ENCODE measurements at regions not wholly inside any gene's neighbourhood (a gene's known extent, or its start where the extent isn't known, plus 50 kb on each side); places are given as distances from the start of the nearest gene placed in this dataset.
"Not testable (repeated sequence)": the region's sequence is repeated elsewhere in the genome, so short reads cannot be mapped to it uniquely, and the experiment has no call there.

DNA sequence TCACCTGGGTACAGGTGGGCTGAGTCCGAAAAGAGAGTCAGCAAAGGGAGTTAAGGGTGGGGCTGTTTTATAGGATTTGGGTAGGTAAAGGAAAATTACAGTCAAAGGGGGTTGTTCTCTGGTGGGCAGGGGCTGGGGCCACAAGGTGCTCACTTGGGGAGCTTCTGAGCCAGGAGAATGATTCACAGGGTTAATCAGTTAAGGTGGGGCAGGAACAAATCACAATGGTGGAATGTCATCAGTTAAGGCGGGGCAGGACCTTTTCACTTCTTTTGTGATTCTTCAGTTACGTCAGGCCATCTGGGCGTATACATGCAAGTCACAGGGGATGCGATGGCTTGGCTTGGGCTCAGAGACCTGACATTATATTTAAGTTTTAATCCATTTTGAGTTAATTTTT, 179.7 kb upstream of the TRPC7 start:
- DNase-seq (ENCODE audit: low spot score), result not testable (repeated sequence)

GRCh38 chr5:136538534-136538933, 173.2 kb upstream of the TRPC7 start:
- no peak for DNase-seq (ENCODE audit: low spot score)

DNA sequence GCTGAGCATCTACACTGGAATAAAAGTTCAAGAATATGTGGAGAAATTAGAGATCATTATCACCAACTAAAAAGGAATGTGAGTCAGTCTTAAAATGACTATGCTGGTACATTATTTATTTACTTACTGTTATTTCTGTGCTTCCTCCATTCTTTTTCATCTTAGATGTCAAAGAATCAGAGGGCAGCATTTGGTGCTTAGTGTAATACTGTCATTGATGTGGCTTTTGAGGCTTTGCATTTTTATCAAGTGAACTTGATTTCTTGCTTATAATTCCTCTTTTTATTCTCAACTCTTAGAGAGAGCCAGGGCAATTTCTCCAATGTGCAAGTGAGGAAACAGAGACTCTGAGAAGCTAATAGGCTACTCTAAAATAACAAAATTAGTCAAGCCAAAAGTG, 163.7 kb upstream of the TRPC7 start:
- DNase-seq (ENCODE audit: low spot score), result no peak

DNA sequence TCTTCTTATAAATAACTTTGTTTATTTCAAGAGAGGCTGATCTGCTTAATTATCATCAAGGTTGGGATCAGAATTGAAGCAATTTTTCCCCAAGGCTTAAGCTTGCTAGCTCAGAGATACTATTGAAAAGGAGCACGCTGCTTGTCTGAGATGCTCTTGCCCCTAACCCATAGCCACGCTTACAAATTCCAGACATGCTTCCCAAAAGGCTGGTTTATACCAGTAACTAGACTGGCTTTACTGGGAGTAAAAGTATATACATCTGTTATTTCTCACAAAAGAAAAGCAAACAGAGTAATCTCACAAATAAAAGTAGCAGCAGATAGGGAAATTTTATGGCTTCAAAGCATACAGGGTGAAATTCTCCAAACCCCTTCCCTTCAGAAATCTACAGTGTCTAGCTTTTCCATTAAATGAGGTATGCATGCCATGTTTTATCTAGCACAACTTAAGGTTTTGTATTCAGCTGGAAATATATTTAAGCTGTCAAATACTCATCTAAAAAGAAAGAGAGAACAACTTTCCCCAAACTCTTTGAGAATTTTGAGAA, 163.2 kb upstream of the TRPC7 start:
- no peak for DNase-seq (ENCODE audit: low spot score)

DNA sequence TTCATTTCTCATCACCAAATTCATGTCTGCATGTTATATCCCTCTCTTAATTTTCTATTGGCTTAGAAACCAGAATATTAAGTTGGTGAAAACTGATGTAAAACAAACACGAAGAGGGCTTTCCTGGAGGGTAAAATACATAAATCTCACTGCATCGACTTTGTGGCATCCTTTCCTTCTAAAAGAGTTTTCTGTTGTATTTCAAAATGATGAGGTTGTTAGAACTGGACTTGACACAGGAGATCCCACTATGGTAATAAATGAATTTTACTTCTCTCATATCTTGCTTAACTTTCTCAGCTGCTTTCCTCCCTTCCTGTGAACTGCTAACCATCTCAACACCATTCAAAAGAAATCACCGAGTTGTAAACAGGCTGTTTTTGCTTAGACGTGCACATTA, 162.0 kb upstream of the TRPC7 start:
- DNase-seq (ENCODE audit: low spot score), result no peak

- DNase-seq (ENCODE audit: low spot score), result no peak
These were observed 161.4 kb upstream of the TRPC7 start for GRCh38 chr5:136526791-136527190.

DNA sequence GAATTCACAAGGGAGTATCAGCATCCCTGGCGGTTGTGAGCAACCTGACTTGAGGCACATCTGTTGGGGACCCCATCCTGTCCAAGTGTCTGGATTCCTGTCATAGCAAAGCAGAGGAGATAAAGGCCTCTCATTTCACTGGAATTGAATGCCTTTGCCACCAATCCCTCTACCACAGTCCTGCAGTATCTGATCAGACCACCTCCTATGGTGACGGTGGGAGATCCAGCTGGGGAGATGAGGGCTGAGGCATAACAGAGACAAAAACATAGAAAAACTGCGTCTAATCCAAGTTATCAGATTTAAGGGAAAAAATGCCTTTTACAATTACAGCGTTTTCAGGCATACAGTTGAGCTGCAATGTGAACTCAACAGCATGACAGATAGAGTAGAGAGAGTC, 160.7 kb upstream of the TRPC7 start:
- no peak for DNase-seq (ENCODE audit: low spot score)

DNA sequence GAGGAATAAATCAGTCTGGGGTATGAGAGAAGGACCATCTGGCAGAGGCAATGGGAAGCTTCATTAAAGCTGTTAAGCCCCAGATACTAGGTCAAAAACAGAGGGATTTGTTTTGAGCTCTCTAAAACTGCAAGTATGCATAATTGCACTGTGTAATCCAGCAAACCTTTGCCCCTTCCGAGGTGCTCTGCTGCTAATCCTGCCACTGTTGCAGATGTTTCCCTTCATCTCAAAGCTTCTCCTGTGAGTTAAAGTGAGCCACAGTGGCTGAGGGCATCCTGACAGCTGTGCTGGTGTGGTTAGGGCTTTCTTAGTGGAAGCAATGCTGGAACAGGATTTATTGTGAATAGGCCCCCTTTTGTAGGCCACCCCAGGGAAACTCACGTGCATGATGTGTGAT, 160.3 kb upstream of the TRPC7 start:
- no peak for DNase-seq (ENCODE audit: low spot score)

DNA sequence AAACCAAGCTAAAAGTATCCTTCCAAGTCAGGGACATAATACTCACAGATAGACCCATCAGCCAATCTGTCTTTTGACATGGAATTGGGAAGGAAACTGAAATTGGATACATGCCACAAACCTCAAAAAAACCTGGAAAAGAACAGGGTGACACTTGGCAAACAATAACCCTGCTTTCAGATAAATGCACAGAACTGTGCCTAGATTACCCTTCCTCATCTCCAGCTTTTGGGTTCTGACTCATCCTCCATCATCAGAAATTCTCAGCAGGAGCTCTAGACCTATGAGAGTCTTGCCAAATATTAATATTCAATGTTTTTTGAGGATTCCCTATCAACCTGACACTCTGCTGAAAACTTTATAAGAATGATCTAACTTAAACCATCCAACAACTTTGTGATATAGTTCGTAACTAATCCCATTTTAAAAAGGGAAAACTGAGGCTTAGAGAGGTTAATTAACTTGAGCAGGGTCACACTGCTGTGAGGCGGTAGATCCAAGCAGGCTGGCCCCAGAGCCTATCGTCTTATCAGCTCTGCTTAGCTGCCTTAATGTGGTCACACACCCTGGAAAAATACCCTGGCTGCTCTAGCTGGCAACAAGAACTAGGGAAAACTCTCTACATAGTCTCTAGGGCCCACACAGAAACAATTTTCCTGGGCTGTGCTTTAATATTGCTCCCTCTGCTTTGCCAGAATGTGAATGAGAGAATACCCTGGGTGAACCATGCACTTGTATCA, 157.0 kb upstream of the TRPC7 start:
- DNase-seq (ENCODE audit: low spot score), result no peak

- no peak for DNase-seq (ENCODE audit: low spot score)
These were observed 156.4 kb upstream of the TRPC7 start for GRCh38 chr5:136521696-136522095.

DNA sequence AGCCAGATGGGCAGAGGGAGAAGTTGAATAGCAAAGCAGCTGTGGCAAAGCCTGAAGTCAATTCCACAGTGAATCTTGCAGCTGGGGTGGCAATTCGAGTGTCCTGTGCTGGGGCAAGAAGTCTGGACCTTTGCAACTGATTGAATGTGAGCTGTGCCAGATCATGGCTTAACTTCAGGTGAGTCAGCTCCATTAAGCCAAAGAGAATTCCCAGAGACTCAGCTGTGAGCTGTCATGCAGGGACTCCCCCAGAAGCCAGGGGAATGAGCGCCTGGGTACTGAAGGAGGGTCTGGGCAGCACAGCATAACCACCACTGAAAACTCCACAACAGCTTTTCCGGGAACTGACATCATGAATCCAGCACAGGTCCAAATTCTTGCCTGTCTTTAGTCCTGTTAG, 153.5 kb upstream of the TRPC7 start:
- no peak for DNase-seq (ENCODE audit: low spot score)

DNA sequence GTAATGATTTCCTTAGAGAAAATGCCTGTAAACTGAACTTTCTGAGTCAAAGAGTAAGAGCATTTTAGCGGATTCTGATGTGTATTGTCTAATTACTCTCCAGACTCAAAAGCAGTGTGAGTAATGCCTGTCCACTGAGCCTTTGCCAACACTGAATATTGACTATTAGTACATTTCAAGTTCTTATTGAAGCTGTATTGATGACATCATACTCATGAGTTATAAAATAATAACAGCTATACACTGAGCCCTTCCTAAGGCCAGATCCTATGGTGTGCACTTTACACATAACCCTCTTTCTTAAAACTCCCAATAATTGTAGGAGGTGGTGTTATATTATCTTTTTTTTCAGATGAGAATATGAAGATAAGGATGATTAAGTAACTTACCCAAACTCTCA, 152.8 kb upstream of the TRPC7 start:
- DNase-seq (ENCODE audit: low spot score), result no peak

DNA sequence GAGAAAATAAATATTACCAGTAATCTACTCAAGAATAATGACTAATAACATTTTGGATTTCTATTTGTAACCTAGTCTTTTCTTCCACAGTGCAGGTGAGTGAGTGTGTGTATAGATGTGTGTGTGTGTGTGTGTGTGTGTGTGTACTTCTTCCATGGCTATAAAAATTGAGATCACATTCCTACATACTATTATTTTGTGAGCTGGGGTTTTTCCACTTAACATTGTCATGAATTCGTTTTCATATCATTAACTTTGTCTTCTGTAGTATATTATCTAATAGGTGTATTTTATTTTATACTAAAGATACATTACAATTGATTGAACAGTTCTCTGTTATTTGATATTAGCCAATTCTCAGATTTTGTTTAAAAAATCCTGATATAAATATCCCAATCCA, 152.4 kb upstream of the TRPC7 start:
- DNase-seq (ENCODE audit: low spot score), result no peak

- DNase-seq (ENCODE audit: low spot score), result no peak
These were observed 151.3 kb upstream of the TRPC7 start for GRCh38 chr5:136516637-136517036.

DNA sequence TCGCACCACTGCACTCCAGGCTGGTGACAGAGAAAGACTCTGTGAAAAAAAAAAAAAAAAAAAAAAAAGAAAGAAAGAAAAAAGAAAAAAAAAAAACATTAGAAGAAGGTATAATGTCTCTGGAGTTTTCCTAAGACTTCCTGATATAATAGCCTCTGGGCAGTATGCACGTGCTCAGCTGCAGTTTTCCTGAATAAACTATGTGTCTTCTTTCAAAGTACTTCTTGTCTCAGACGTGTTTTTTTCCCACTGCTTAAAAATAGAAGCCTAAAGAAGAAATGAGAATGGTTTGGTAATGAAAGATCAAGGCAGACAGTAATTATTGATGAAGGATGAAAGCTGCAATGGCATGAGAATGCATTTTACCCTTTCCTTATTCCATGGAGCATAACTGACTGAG, 148.1 kb upstream of the TRPC7 start:
- no peak for DNase-seq (ENCODE audit: low spot score)

- DNase-seq (ENCODE audit: low spot score), result no peak
These were observed 145.7 kb upstream of the TRPC7 start for GRCh38 chr5:136511046-136511445.

- no peak for DNase-seq (ENCODE audit: low spot score)
These were observed 145.1 kb upstream of the TRPC7 start for GRCh38 chr5:136510481-136510880.

DNA sequence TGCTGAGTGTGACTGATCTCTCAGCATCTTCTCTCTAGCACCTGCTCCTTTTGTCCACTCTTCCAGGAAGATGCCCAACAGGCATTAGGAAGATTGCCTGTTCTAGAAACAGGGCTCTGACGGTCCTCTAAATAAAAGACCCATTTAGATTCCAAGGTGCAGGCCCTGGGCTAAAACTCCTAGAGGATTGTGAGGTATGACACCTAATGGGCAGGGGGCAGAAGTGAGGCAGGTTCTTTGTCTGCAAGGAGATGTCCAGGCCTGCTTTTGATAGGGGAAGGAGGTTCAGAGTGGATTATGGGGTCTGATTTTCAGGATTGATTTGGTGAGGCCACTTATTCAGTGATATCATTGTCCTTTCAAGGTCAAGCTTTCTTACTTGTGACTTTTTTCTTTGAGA, 140.8 kb upstream of the TRPC7 start:
- DNase-seq (ENCODE audit: low spot score), result no peak

GRCh38 chr5:136501133-136501532, 135.8 kb upstream of the TRPC7 start:
- no peak for DNase-seq (ENCODE audit: low spot score)

GRCh38 chr5:136492587-136492986, 127.2 kb upstream of the TRPC7 start:
- DNase-seq (ENCODE audit: low spot score), result no peak

DNA sequence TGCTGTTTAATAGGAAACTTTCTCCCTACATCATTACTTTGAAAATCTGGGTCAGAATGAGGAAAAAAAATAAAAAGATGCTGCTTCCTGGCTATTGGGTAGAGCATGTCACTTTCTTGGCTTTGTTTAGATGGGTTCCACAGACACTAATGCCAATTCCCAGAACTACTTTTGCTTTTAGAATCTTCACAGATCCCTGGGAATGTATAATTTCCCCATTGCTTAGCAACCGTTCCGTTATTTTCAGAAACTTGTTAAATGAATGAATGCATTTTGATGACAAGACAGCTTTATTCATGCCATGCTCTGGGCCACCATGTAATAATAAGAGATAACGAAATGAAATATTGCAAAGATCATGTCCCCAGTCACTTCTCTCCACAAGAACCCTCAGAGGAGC, 126.5 kb upstream of the TRPC7 start:
- no peak for DNase-seq (ENCODE audit: low spot score)

DNA sequence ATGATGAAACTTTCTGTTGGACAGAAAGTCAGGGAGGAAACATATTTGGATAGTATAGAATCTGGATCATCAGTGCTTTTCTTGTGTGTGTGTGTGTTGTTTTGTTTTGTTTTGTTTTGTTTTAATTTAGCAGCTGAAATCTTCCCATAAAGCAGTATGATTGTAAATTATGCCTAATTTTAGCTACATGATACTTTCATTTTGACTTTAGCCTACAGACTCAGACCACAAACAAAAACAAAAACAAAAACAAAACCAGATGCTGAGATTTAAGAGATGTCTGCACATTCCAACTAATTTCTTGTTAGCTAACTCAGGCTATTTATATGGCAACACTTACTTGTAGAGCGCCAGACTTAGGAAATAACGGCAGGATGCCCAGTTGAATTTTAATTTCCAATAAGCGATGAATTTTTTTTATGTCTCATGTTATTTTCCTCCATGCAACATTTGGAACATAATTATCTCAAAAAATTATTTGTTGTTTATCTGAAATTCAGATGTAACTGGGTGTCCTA, 119.5 kb upstream of the TRPC7 start:
- no peak for DNase-seq (ENCODE audit: low spot score)

DNA sequence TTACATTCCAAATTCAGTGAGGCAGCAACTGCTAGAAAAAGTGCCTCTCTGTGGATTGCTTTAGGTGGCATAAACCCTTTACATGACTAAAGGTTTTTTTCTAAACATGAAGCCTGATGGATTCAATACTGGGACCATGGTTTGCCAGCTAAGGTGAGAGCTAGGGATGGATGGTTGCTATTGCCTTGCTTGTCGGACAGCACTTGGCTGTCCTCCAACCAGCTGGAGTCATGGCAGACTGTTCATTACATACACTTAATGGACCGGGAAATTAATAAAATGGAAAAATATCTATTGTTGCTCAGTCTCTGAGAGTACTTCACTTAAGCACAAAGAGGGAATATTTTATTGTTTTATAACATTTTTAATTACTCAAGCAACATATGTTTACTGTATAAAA, 116.9 kb upstream of the TRPC7 start:
- no peak for DNase-seq (ENCODE audit: low spot score)

- DNase-seq (ENCODE audit: low spot score), result no peak
These were observed 109.1 kb upstream of the TRPC7 start for GRCh38 chr5:136474466-136474865.

All from SK-N-DZ (cell line).